SK-N-SH treated with all-trans-retinoic acid at 6 μM for 48 hours (cell line): ENCODE measurements at regions not wholly inside any gene's neighbourhood (a gene's known extent, or its start where the extent isn't known, plus 50 kb on each side); places are given as distances from the start of the nearest gene placed in this dataset.

Experiments used
- GLIS3 ChIP-seq: fragments of 250-450 bp; sonication (Bioruptor Pico); IDR thresholded peaks from 2 replicates; pipeline ENCODE4 v1.5.0; 2020; ENCODE audit warnings: mild to moderate bottlenecking, moderate library complexity
- RARB ChIP-seq: fragments of 250-450 bp; sonication (Bioruptor Pico); IDR thresholded peaks from 2 replicates; pipeline ENCODE4 v1.8.0; 2021; ENCODE audit warnings: mild to moderate bottlenecking, moderate library complexity
- TCF4 ChIP-seq: fragments of 250-450 bp; sonication (Bioruptor Pico); IDR thresholded peaks from 2 replicates; pipeline ENCODE4 v1.8.0; 2021; ENCODE audit warnings: mild to moderate bottlenecking, moderate library complexity, borderline replicate concordance
- ZFP3 ChIP-seq: fragments of 250-450 bp; sonication (Bioruptor Pico); IDR thresholded peaks from 2 replicates; pipeline ENCODE4 v1.5.0; 2020; ENCODE audit warnings: mild to moderate bottlenecking, moderate library complexity
- ZFP30 ChIP-seq: fragments of 450-650 bp; formaldehyde crosslinking; IDR thresholded peaks from 2 replicates; pipeline ENCODE4 v1.5.0; 2022; ENCODE audit warnings: mild to moderate bottlenecking, moderate library complexity
- ZNF565 ChIP-seq: fragments of 450-650 bp; formaldehyde crosslinking; conservative IDR thresholded peaks from 2 replicates; pipeline ENCODE4 v1.5.0; 2020; ENCODE audit warnings: low read depth, mild to moderate bottlenecking, moderate library complexity
- ZNF70 ChIP-seq: fragments of 450-650 bp; formaldehyde crosslinking; IDR thresholded peaks from 2 replicates; pipeline ENCODE4 v1.5.0; 2020; ENCODE audit warnings: mild to moderate bottlenecking, moderate library complexity
- ZNF8 ChIP-seq: fragments of 450-650 bp; formaldehyde crosslinking; IDR thresholded peaks from 2 replicates; pipeline ENCODE4 v1.5.0; 2020; ENCODE audit warnings: mild to moderate bottlenecking, moderate library complexity

DNA sequence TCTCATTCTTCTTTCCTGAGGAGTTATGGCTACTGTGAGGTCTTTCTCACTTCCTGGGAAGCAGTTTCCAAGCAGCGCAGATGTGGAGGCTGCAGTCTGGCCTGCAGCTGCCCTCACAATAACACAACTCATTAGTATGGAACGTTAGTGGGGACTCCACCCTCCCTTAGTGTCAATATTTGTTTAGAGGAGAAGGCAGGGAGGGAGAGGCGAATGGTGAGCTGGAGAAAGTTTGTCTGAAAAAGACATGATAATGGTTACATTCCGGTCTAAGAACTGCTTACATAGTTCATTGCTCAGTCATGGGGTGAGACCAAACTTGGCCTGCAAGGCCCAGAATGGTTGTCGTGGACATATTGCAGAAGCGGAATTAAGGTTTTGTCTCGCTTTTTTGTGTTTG, 170.2 kb downstream of the HS3ST3B1 start:
- TF ChIP-seq GLIS3 (CRISPR knock-in tag), result no peak
- no peak for TF ChIP-seq ZNF8 (CRISPR knock-in tag)
- TF ChIP-seq ZFP3 (CRISPR knock-in tag), result no peak
- no peak for TF ChIP-seq TCF4 (CRISPR knock-in tag)
- no peak for TF ChIP-seq ZNF565 (CRISPR knock-in tag)
- no peak for TF ChIP-seq ZNF70
- no peak for TF ChIP-seq RARB (CRISPR knock-in tag)
- no peak for TF ChIP-seq ZFP30 (CRISPR knock-in tag)
